Liver (tissue), 3 donors: ENCODE measurements at regions not wholly inside any gene's neighbourhood (a gene's known extent, or its start where the extent isn't known, plus 50 kb on each side); places are given as distances from the start of the nearest gene placed in this dataset.

Experiments used
- CTCF ChIP-seq: fragments of 150-350 bp; IDR thresholded peaks from 2 replicates; pipeline ENCODE4 v1.5.1; 2017; ENCODE audit warnings: improper control_type of control experiment, low read depth, low read length; ENCODE audit not compliant: missing input control
- JUND ChIP-seq, 2 donors: IDR thresholded peaks; 2 replicates each; pipeline ENCODE4 v1.6.1; 2016; ENCODE audit warnings: antibody characterized with exemption in 2 of 2
- MAX ChIP-seq: IDR thresholded peaks from 2 replicates; pipeline ENCODE4 v1.6.1; 2016; ENCODE audit warnings: antibody characterized with exemption
- YY1 ChIP-seq: IDR thresholded peaks from 2 replicates; pipeline ENCODE4 v1.6.1; 2016; ENCODE audit warnings: antibody characterized with exemption, mild to moderate bottlenecking
- ZBTB33 ChIP-seq: IDR thresholded peaks from 2 replicates; pipeline ENCODE4 v1.6.1; 2016; ENCODE audit warnings: antibody characterized with exemption
- donor health status: healthy.
- donor health status: healthy.

GRCh38 chr11:133776671-133777367 lies 68.5 kb downstream of the SPATA19 start:
- no peak for TF ChIP-seq CTCF
- TF ChIP-seq ZBTB33 = no peak
- no peak for TF ChIP-seq JUND (IDR thresholded peaks at IDR 0.05)
- TF ChIP-seq MAX = no peak
- TF ChIP-seq YY1 = no peak
